ENCODE measurements at regions not wholly inside any gene's neighbourhood (a gene's known extent, or its start where the extent isn't known, plus 50 kb on each side); places are given as distances from the start of the nearest gene placed in this dataset.

DNA sequence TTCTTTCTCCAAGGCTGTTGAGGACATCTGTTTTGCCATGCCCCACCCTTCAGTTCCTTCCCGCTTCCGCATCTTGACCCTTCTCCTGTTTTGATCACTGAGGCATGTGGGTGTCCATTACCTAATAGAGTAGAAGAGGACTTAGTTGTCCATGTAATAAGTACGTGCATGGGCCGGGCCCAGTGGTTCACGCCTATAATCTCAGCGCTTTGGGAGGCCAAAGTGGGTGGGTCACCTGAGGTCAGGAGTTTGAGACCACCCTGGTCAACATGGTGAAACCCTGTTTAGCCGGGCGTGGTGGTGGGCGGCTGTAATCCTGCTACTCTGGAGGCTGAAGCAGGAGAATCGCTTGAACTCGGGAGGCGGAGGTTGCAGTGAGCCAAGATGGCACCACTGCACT, 637.8 kb upstream of the EEF2KMT start:
- TF ChIP-seq POLR2AphosphoS5 (IDR thresholded peaks at IDR 0.05): no peak
- TF ChIP-seq POLR2A (IDR thresholded peaks at IDR 0.05): no peak

Measured in transverse colon (tissue), 3 donors.